Upper lobe of left lung (tissue), 4 donors: ENCODE measurements at regions not wholly inside any gene's neighbourhood (a gene's known extent, or its start where the extent isn't known, plus 50 kb on each side); places are given as distances from the start of the nearest gene placed in this dataset.
"Not testable (repeated sequence)": the region's sequence is repeated elsewhere in the genome, so short reads cannot be mapped to it uniquely, and the experiment has no call there.

ENCODE experiments used
- POLR2A ChIP-seq, 4 donors: fragments of 450-650 bp; IDR thresholded peaks; one replicate each; pipeline ENCODE4 v1.5.1; 2016 to 2017; ENCODE audit warnings: antibody characterized with exemption in 4 of 4, mild to moderate bottlenecking in 2 of 4
- POLR2AphosphoS5 ChIP-seq, 2 donors: sonication (generic); formaldehyde crosslinking; IDR thresholded peaks; one replicate each; pipeline ENCODE4 v1.5.1; 2017; ENCODE audit warnings: antibody characterized with exemption in 2 of 2
- TF ChIP-seq, protein P1 (sequence below), 6 experiments: fragments of 450-650 bp in 4 of 6; fragments of 200-600 bp in 2 of 6; sonication (generic) in 2 of 6; IDR thresholded peaks; one replicate each; pipeline ENCODE4 v1.5.1; 2016 to 2019; ENCODE audit warnings: antibody characterized with exemption in 6 of 6

DNA sequence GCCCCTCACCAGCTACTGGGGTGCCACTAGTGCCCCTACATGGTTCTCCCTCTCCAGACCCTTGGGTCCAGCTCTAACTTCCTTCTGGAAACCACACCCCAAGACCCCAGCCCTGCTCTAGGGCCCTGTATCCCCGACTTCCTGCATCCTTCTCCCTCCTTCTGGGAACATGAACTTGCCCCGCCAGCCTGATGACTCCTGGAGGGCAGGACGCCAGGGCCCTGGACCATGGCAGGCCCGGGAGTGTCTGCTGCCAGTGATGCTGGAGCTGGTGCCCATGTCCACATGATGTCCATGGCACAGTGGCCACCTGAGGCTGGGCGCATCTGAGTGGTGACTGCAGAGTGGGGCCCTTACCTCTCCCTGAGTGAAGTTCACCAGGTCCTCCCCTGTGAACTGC lies 165.9 kb downstream of the GOLGA6L4 start:
- TF ChIP-seq, protein P1, sequence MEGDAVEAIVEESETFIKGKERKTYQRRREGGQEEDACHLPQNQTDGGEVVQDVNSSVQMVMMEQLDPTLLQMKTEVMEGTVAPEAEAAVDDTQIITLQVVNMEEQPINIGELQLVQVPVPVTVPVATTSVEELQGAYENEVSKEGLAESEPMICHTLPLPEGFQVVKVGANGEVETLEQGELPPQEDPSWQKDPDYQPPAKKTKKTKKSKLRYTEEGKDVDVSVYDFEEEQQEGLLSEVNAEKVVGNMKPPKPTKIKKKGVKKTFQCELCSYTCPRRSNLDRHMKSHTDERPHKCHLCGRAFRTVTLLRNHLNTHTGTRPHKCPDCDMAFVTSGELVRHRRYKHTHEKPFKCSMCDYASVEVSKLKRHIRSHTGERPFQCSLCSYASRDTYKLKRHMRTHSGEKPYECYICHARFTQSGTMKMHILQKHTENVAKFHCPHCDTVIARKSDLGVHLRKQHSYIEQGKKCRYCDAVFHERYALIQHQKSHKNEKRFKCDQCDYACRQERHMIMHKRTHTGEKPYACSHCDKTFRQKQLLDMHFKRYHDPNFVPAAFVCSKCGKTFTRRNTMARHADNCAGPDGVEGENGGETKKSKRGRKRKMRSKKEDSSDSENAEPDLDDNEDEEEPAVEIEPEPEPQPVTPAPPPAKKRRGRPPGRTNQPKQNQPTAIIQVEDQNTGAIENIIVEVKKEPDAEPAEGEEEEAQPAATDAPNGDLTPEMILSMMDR (IDR thresholded peaks at IDR 0.05), result not testable (repeated sequence)
- not testable (repeated sequence) for TF ChIP-seq POLR2AphosphoS5, POLR2A (IDR thresholded peaks at IDR 0.05)
